ENCODE measurements at regions not wholly inside any gene's neighbourhood (a gene's known extent, or its start where the extent isn't known, plus 50 kb on each side); places are given as distances from the start of the nearest gene placed in this dataset.

DNA sequence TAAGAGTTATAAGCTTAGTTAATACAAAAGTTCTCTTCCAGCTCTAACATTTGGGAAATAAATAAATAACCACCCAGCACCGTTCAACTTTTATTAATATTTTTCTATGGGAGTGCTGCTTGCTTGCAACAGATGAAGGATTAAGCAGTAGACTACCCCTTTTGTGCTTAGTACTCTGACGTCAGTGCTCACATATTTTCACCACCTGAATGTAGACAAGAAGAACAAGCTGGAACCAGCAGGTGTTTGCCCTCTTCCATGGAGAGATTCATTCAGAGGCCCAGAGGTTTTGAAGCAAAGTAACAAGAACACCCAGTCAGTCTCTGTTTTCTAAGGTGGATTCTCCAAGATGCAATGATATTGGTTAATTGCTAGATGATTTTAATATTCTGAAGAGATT, 307.1 kb upstream of the PIK3C3 start (continued):
- TF ChIP-seq TAF7 (optimal IDR thresholded peaks at IDR 0.05; ENCODE audit: borderline replicate concordance, low read depth, low read length) (no peak), POLR2AphosphoS5 (IDR thresholded peaks at IDR 0.05; ENCODE audit: low read depth, low read length) (no peak), SIN3A (conservative IDR thresholded peaks at IDR 0.05 in 1 of 2, IDR thresholded peaks at IDR 0.05 in 1 of 2; ENCODE audit: low read depth in 1 of 2, low read length in 2 of 2) (no peak), NANOG (IDR thresholded peaks at IDR 0.05; ENCODE audit: insufficient read depth, low read depth, low read length, poor library complexity, severe bottlenecking) (no peak), RBBP5 (IDR thresholded peaks at IDR 0.05; ENCODE audit: borderline replicate concordance, low read depth, low read length) (no peak), TEAD4 (IDR thresholded peaks at IDR 0.05; ENCODE audit: low read depth, low read length) (no peak), BACH1 (IDR thresholded peaks at IDR 0.05; ENCODE audit: low read length) (no peak), SIX5 (IDR thresholded peaks at IDR 0.05; ENCODE audit: low read depth, low read length) (no peak), CTBP2 (IDR thresholded peaks at IDR 0.05; ENCODE audit: borderline replicate concordance, insufficient read depth, insufficient read length, low read length) (no peak)

Measured in H1 (cell line).